ENCODE measurements at regions not wholly inside any gene's neighbourhood (a gene's known extent, or its start where the extent isn't known, plus 50 kb on each side); places are given as distances from the start of the nearest gene placed in this dataset.

DNA sequence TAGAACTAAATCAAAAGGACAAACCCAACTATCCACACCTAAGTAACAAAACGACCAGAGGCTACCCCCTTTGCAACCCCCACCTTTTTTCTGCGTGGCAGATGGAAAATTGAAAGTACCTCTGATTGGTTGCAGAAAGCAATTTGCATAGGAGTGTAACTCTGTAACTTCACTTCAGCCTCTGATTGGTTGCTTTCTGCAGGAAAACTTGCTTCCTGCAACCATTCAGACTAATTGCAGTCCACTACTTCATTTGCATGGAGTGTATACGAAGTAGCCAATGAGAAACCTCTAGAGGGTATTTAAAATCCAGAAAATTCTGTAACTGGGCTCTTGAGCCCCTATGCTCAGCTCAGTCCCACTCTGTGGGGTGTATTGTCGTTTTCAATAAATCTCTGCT lies 129.1 kb upstream of the OLIG3 start:
- Histone ChIP-seq H3K27ac (ENCODE audit: low read depth in 1 of 2, low read length in 2 of 2) (no peak overlapping the region), H3K36me3 (ENCODE audit: control insufficient read depth in 4 of 4, insufficient read depth in 3 of 4, low read depth in 1 of 4, low read length in 3 of 4) (no peaks in the 10 kb centered on the region), H3K27me3 (ENCODE audit: control insufficient read depth in 4 of 4, insufficient read depth in 4 of 4, low read length in 3 of 4) (no peaks in the 10 kb centered on the region), H3K9ac (ENCODE audit: low read depth in 1 of 2, low read length in 2 of 2) (no peak overlapping the region), H3K9me3 (ENCODE audit: control insufficient read depth in 4 of 4, low read length in 3 of 4) (no peaks in the 10 kb centered on the region), H3K4me3 (ENCODE audit: low read depth in 1 of 3, low read length in 3 of 3) (no peak overlapping the region), H3K4me1 (ENCODE audit: control insufficient read depth in 4 of 4, insufficient read depth in 4 of 4, low read length in 3 of 4) (no peaks in the 10 kb centered on the region)
- no peak for DNase-seq (ENCODE audit: low spot score)
- TF ChIP-seq TAF1 (conservative IDR thresholded peaks at IDR 0.05) (no peak), FOXA1 (IDR thresholded peaks at IDR 0.05) (no peak)
- TF ChIP-seq, protein P1, sequence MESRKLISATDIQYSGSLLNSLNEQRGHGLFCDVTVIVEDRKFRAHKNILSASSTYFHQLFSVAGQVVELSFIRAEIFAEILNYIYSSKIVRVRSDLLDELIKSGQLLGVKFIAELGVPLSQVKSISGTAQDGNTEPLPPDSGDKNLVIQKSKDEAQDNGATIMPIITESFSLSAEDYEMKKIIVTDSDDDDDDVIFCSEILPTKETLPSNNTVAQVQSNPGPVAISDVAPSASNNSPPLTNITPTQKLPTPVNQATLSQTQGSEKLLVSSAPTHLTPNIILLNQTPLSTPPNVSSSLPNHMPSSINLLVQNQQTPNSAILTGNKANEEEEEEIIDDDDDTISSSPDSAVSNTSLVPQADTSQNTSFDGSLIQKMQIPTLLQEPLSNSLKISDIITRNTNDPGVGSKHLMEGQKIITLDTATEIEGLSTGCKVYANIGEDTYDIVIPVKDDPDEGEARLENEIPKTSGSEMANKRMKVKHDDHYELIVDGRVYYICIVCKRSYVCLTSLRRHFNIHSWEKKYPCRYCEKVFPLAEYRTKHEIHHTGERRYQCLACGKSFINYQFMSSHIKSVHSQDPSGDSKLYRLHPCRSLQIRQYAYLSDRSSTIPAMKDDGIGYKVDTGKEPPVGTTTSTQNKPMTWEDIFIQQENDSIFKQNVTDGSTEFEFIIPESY (IDR thresholded peaks at IDR 0.05) = no peak
- WGBS = 51% methylated on average over 4 of the region's 4 CpGs

DNA sequence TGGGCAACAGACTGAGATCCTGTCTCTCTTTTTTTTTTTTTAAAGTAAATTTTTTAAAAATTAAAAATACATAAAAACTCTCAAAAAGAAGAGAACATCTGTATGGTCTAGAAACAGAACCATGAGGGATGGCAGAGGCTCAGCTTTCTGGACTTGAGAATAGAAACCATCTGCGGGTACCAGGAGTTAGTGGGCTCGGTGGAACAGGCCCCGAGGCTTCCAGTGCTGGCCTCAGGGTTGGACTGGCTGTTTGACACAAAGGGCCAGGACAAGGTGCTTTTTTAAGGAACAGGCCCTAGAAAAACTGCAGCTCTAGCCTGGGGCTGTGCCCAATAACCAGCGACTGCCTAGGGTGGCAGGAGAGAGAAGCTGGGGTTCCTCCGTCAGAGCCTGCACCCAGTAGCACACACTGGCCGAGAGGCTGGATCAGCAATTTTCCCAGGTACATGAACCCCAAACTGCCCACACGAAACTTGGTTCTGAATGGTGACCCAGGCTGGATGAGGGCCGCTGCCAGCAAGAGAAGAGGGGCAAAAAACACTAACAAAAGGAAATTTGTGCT lies 131.0 kb upstream of the OLIG3 start:
- Histone ChIP-seq H3K4me1 (ENCODE audit: control insufficient read depth in 4 of 4, insufficient read depth in 4 of 4, low read length in 3 of 4) (no peaks in the 10 kb centered on the region), H3K36me3 (ENCODE audit: control insufficient read depth in 4 of 4, insufficient read depth in 3 of 4, low read depth in 1 of 4, low read length in 3 of 4) (no peaks in the 10 kb centered on the region), H3K9ac (ENCODE audit: low read depth in 1 of 2, low read length in 2 of 2) (no peak overlapping the region), H3K4me3 (ENCODE audit: low read depth in 1 of 3, low read length in 3 of 3) (no peak overlapping the region), H3K9me3 (ENCODE audit: control insufficient read depth in 4 of 4, low read length in 3 of 4) (no peaks in the 10 kb centered on the region), H3K27ac (ENCODE audit: low read depth in 1 of 2, low read length in 2 of 2) (no peak overlapping the region), H3K27me3 (ENCODE audit: control insufficient read depth in 4 of 4, insufficient read depth in 4 of 4, low read length in 3 of 4) (no peaks in the 10 kb centered on the region)
- TF ChIP-seq YY1 (IDR thresholded peaks at IDR 0.05) (no peak), RXRA (IDR thresholded peaks at IDR 0.05) (no peak), HNF4A (conservative IDR thresholded peaks at IDR 0.05) (no peak), NR2F2 (IDR thresholded peaks at IDR 0.05) (no peak), FOXA2 (IDR thresholded peaks at IDR 0.05) (no peak), TAF1 (conservative IDR thresholded peaks at IDR 0.05) (no peak), EGR1 (IDR thresholded peaks at IDR 0.05; ENCODE audit: low read depth in 2 of 2) (no peak), JUND (IDR thresholded peaks at IDR 0.05) (no peak), SP1 (IDR thresholded peaks at IDR 0.05) (no peak), FOXA1 (IDR thresholded peaks at IDR 0.05) (no peak)
- TF ChIP-seq, protein P2, sequence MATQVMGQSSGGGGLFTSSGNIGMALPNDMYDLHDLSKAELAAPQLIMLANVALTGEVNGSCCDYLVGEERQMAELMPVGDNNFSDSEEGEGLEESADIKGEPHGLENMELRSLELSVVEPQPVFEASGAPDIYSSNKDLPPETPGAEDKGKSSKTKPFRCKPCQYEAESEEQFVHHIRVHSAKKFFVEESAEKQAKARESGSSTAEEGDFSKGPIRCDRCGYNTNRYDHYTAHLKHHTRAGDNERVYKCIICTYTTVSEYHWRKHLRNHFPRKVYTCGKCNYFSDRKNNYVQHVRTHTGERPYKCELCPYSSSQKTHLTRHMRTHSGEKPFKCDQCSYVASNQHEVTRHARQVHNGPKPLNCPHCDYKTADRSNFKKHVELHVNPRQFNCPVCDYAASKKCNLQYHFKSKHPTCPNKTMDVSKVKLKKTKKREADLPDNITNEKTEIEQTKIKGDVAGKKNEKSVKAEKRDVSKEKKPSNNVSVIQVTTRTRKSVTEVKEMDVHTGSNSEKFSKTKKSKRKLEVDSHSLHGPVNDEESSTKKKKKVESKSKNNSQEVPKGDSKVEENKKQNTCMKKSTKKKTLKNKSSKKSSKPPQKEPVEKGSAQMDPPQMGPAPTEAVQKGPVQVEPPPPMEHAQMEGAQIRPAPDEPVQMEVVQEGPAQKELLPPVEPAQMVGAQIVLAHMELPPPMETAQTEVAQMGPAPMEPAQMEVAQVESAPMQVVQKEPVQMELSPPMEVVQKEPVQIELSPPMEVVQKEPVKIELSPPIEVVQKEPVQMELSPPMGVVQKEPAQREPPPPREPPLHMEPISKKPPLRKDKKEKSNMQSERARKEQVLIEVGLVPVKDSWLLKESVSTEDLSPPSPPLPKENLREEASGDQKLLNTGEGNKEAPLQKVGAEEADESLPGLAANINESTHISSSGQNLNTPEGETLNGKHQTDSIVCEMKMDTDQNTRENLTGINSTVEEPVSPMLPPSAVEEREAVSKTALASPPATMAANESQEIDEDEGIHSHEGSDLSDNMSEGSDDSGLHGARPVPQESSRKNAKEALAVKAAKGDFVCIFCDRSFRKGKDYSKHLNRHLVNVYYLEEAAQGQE (IDR thresholded peaks at IDR 0.05) = no peak
- TF ChIP-seq, protein P3, sequence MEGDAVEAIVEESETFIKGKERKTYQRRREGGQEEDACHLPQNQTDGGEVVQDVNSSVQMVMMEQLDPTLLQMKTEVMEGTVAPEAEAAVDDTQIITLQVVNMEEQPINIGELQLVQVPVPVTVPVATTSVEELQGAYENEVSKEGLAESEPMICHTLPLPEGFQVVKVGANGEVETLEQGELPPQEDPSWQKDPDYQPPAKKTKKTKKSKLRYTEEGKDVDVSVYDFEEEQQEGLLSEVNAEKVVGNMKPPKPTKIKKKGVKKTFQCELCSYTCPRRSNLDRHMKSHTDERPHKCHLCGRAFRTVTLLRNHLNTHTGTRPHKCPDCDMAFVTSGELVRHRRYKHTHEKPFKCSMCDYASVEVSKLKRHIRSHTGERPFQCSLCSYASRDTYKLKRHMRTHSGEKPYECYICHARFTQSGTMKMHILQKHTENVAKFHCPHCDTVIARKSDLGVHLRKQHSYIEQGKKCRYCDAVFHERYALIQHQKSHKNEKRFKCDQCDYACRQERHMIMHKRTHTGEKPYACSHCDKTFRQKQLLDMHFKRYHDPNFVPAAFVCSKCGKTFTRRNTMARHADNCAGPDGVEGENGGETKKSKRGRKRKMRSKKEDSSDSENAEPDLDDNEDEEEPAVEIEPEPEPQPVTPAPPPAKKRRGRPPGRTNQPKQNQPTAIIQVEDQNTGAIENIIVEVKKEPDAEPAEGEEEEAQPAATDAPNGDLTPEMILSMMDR (IDR thresholded peaks at IDR 0.05; ENCODE audit: low read depth, low read length, missing input control) = no peak
- DNase-seq (ENCODE audit: low spot score) = no peak
- 90% methylated on average over 8 of the region's 8 CpGs for WGBS
